Hematopoietic multipotent progenitor cell treated with erythropoietin and hydrocortisone succinate and interleukin-3 and kit ligand, for 15 days (in vitro differentiated cells): ENCODE measurements at regions not wholly inside any gene's neighbourhood (a gene's known extent, or its start where the extent isn't known, plus 50 kb on each side); places are given as distances from the start of the nearest gene placed in this dataset.

Experiments
- DNase-seq: peaks from one replicate; pipeline ENCODE4 v3.0.0-alpha.2; 2015; ENCODE audit warnings: low spot score

DNA sequence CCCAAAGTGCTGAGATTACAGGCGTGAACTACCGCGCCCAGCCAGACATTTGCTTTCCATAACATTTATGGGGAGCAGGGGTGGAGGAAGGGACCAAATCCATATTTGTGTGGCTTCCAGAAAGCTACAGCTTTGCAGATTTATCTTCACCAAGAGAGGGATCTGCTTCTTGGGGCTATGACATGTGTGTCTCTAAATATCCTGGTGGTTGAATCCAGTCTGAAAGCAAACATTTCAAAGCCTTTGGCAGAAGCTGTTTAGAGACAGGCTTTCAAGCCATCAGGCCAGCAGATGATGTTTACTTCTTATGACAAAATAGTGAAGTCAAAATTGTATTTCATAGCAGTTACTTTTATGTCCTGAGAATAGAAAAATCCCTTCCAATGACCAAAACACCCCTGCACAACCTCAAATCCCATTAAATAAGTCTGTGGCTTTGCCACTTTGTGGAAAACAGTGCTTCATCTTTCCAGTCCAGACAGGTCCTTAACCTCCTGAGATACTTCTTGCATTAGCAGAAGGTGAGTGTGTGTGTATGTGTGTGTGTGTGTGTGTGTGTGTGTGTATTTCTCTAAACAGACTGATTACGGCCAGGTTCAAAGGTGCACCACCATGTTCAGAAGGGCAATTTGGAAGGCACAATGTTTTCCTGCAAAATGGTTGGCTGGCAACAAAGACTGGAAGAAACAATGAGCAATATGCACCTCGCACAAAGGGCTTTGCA, 191.4 kb upstream of the LRIG1 start:
- DNase-seq, result no peak

DNA sequence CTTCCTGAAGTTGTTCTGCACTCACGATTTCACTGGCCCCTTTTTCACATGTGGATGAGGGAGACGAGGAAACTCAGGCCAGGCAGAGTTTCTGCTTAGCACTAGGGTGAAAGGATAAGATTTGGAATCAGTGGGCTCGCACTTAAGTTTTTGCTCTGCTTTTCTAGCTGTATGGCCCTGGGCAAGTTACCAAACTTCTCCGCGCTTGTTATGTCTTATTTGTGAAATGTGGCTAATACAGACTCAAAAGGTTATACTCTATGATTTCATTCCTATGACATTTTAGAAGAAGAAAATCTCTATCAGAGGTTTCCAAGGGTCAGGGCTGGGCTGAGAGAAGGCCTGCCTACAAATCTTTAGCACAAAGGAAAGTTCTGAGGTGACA, 191.9 kb upstream of the LRIG1 start:
- DNase-seq, result no peak

DNA sequence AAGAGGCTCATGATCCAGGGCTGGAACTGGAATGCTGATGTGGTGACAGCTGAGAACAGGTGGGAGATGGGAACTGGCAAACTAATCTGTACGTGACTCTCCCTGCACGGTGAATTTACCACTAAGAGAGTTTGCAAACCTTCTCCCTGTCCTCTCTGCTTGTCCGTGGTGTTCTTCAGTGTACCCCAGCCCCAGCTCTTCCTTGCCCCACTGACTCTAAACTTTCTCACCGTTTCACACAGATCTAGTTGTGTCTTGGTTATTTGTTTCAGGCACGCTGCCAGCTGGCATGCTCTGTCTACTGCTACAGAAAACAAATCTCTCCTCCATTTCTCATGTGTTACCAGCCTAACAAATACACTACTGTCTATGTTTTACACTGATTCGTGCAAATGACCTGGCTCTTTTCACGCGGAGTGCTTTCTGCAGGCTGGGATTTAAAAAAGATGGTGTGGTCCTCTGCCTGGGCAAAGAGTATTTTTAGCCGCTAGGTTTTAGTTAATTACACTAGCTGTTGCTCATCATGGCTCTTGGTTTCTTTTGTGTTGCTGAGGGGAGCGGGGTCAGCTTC, 192.7 kb upstream of the LRIG1 start:
- DNase-seq, result no peak

DNA sequence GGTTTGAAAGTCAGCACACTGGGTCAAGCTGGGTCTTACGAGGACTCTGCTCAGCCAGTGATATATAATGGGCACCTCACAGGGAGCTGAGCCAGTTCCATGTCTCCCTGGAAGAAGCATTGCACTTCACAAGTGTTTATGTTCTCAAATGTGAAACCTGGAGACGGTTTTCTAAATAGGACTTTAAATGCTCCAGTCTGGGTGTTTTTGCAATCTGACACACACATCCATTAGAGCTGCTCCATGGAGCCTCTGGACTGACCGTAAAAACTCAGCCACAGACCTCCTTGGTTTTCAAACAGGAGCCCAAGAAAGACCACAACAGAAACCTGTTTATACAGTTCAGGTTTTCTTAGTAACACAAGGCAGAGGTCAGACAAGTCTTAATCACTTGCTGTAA, 201.3 kb upstream of the LRIG1 start:
- no peak for DNase-seq

DNA sequence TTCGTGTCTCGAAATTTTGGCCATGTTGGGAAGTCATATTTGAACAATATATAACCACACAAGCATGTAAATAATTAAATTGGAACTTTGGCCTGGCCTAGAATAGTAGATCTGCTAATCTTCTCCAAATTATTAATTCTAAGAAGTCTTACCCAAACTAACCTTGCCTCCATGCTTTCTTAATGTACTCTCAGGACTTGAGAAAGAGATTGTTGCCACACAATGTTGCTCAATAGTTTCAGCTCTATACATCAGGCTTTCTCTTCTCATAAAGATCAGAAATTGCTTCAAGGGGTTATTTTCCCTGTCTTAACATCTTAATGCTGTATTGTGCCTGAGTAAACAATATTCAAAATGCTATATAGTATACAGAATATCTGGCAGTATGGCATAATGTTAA, 202.7 kb upstream of the LRIG1 start:
- no peak for DNase-seq

DNA sequence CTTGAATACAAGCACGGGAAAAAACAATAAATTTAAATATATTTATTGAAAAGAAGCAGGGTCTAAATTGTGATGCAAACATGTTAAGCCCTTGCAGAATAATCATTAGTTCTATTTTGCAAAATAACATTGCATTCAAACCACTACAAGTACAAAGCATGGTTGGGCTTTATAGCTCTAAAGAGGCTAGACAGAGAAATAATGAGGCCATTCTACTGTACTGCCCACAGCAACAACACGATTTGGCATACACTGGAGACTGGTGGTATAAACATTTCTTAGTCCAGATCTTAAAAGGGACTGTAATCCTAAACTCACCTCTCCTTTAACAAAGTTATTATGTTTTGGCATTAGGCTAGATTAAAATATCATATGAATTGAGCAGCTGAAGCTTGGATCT, 204.3 kb upstream of the LRIG1 start:
- no peak for DNase-seq

DNA sequence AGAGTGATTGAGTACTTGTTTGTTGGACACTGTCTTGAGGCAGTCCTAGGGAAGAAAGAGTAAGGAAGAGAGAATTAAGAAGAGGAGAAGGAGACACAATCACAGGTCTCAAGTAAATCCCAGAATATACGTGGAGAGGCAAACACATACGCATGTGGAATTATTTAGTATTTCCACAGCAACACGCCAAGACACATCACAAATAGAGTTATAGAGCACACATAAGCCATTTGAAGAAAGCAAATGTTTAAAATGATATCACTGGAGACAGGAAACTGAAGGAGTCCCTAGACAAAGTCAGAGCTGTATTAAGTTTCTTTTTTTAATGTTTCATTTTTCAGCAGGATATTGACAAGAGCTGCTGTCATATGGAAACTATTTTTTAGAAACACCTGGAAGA, 206.1 kb upstream of the LRIG1 start:
- DNase-seq, result no peak

DNA sequence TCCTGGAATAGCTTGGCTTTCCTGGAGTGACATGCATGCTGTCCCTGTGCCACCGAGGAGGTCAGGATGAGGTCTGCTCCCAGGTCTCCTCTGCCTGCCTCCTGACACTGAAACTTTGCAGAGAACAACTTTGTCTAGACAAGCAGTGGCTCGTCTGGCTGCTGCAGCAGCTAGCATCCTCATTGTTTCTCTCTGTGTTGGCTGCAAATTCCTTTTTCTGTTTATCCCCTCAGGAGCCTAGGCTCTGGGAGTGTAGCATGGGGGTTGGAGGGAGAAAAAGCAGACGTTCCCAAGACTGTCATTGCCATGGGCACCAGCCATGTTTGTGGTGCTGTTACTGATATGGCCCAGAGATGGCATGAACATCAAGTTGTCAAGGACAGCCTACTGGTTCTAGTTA, 208.7 kb upstream of the LRIG1 start:
- DNase-seq, result no peak

DNA sequence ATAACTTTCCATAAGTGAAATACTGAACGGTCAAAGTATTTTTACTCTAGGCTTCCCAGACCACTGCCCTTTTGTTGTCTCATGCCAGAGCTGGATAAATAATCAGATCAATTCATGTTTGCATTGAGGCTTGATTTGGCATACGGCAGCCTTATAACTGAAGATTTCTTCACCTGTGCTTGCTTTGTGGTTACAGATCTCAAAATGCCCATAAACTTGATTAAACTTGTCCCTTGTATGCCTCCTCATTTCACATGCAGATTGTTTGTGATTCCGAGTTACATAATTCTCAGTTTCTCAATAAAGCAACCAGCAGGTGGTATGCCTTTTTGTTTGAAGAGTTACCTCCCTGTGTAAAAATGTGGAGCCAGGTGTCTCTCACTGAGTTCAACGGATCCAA, 211.4 kb upstream of the LRIG1 start:
- DNase-seq, result no peak

DNA sequence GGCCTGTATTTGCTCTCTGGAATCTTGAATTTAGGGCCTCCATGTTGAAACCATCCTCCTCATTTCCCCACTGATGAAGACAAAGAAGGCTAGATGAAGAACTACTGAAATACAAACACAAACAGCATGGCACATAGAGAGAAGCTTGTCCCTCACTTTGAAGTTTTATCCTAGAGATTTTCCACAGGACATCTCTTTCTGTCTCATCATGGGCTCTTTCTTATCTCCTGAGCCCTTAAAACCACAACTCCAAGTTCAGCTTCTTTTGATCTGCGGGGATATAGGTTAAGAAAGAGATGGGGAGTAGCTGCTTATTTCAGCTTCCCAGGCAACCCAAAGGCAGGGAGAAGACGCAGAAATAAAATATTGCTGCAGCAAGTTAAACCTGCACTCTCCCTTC, 213.1 kb upstream of the LRIG1 start:
- DNase-seq, result no peak

DNA sequence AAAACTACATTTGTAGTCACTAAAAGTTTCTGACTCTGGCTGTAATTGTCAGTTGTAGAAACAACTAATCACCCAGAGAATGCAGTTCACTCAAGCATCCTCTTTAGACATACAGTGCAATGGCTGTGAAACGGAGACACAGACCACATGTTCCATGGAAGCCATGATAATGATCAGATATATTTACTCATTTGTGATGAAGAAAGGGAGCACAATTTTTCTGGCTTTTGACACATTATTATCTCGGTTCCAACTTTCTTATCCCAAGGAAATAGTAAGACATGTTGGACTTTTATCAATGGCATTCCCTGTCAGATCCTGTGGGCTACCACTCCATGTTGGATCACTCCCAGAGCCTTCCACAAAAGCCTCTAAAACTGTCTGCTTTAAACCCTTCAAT, 215.0 kb upstream of the LRIG1 start:
- no peak for DNase-seq

DNA sequence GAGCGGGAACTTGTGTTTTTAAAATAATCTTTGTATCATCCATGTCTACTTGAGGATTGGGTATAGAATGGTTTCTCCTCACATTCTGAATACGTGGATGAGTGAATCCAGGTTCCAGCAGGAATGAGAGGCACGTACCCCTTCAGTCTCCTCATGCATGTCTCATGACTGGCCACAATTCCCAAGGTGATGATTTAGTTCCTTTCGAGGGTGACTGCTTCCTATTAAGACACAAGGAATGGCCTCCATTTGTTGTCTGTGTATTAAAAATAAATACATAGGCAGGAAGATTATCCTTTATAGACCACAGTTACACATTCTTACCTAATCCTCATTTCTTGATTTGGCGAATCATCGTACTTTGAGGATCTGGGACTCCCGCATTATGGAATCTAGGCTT, 217.0 kb upstream of the LRIG1 start:
- DNase-seq, result no peak

DNA sequence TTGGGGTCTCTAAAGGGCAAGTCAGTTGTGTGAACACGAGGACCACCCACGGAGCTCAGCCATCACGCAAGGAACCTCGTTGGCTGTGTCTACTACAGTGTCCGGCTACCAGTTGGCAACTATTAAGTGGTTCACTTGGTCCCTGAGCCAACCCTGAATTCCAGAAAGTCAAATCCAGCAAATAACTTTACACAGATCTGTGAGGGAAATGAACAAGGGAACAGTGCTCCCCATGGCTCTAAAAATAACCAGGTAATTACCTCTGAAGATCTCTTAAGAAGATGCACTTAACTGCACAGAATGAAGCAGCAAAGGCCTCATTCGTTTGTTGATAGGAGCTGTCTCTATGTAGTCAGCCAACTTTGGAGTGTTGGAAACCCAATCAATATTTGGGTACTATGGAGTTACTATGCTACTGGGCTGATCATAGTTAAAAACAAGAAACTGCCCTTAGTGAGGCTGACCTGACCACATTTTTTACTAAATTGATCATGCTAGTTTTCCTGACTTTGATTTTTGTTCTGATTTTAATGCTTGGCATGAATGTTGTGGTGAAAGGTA, 219.1 kb upstream of the LRIG1 start:
- DNase-seq, result no peak

DNA sequence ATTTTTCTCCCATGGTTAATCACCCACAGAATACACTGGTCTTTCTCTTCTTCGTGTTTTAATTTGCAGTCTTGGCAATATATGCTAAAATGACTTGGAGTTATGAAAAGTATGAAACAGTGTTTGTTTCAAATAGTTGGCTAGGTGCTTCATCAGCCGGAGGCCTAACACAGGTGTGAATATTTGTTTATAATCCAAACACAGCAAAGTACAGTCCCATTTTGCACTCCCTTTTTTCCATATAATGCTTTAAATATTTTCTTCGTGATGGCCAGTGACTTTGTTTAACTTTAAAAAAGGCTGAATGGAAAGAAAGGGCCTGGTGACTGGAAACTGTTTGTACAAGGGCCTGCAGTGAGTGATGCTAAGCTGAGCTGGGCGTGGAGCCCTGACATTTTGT, 219.7 kb upstream of the LRIG1 start:
- DNase-seq, result no peak

DNA sequence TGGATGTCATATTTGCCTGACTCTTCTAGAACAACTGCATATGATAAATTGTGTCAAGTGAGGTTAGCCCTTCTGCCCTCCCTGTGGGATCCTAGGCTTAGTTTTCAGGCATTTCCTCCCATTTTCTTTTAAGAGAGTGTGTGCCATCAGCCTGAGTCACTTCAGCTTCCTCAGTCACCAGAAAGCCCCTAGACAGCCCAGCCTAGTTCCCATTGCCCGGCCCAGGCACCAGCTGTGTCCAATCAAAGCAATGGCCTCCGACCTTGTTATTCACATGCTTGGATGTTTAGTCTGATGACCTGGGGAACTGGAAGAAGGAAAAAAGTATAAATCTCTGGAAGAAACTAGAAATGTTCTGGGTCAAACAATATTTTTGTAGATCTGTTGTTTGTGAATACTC, 221.9 kb upstream of the LRIG1 start:
- no peak for DNase-seq

DNA sequence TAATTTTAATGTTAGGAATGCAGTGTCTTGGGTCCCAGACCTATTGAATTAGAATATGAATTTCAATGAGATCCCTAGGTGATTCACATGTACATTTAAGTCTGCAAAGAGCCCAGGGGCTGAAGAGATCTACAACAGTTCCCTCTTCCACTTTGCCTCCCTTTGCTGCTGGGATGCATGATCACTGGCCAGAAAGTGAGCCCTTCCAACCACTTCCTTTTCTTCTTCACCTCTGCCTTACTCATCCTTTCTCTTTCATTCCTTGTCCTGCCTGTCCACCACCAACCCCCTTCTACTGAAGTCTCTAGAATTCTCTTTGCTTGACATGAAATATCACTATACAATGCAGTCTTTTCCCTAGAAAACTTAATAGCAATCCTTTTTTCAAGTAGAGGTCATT, 222.4 kb upstream of the LRIG1 start:
- DNase-seq, result no peak

DNA sequence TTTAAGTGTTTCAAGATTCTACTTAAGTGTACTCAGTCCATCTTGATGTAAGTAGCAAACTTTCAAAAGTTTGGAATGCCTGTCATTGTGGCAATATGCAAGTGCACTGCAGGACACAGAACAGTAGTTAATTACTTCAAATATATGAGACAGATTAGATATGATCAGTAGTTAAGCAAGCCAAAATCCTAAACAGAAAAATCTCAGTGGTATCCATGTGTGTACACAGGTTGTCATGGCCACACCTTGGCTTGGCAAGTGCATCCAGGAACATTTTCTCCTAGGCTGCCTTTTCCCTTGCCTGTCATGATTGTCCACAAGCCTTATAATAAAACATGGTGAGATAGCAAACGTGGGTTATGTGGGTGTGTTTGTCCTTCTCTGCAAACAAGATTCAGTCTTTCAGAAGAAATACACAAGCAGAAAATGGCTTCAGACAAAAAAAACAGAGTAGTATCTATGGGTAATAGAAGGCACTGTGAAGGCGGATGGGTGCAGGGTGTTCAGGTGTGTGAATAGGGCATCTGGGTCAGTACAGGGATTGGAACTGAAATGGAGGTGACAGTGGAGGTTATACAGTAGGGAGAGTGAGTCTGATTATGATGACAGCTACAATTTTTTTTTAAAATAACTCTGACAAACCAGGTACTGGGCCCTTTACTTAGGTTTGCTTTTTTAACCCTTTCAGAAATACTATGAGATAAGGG, 229.0 kb upstream of the LRIG1 start:
- DNase-seq, result no peak

DNA sequence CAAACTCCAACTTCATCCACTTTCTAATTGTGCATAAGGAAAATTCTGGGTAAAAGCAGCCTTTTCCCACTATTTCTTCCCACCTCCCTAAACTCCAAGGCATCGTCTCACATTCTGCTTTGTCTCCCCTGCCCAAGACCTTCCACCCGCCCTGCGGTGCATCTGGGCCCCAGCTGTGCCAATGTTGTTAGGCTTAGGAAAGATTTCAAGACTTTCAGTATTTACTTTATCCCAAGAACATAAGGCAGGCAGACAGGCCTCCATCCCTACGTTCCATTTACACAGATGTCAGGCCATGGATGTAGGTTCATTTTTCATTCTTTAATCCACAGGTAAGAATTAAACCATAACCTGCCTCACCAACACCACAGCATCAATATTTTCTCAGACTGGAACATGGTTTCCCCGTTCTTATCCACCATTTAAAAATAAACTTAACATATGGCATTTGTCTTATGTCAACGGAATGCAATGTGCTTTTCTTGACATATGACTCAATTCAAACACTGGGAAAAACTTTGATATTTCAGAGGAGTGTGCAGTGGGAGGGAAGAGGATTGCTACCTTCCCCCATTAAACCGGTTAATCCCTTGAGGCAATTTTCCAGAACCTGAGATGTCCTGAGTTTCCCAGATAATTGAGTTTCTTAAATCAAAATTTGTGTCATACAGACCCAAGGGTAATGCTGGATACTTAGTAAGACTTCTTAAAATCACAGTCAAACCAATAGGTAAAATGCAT, 238.0 kb upstream of the LRIG1 start:
- no peak for DNase-seq

DNA sequence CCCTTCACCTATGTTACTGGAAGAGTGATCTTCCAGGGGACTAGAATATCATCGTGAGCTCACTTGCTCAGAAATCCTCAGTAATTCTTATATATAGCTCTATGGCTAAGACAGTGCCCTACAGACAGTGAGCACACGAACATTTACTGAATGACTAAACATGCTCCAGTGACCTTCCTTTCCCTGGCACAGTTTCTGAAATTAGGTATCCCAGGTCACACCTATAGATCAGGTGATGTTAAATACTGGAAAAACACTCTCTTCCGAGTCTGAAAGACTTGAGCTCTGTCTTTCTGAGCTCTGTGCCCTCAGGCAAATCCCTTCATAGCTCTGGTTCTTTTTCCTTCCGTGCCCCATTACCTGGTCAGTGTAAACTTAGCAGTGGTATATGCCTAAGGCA, 239.4 kb upstream of the LRIG1 start:
- DNase-seq, result no peak

DNA sequence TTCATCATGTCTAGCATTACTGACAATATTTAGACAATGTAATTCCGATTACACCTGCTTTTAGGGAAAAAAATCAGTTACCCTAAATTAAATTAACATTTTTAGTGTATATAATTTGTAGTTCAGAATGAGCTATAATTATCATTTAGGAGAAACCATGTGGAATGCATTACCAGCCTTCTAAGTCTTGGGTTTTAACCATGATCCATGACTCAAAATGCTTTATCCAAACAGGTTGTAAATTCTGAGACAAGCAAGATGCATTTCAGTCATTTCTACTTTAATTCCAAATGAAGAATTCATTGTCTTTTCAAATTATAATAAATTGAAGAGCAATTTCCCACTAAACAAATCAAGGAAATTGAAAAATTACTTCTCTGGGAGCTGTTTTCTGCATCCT, 243.7 kb upstream of the LRIG1 start:
- no peak for DNase-seq

DNA sequence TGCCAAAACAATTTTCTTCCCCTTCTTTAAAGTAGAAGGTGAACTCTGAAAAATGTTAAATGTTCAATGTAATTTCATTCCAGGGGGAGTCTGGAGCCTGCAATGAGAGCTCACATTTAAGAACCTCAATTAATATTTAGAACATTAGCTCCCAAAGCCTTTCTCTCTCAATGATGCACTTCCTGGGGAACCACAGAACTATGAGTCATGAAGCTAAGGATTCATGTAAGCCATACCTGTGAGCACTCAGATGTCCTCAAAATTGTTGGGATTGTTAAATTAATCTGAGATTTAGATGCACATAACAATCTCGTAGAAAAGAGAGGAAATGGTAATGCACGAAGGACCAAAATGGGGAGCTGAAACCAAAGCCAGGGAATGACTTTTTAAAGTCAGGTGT, 244.2 kb upstream of the LRIG1 start:
- no peak for DNase-seq

DNA sequence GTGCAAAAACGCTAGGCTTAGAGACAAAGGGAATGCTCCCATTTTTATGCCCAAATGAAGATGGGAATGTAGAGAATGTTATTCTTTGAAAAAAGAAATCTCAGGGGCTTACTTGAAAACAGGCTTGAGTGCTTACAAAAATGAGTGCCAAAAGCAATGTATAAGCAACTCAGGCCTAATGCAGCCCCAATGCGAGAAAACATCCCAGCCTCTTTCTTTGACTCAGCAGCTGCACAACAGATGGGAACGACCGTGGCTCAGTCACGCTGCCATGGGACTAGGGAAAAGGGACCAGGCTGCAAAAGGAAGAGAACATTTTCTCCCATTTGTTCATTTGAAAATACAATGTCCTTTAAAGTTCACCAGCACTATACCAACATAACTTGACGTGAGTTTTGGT, 246.4 kb upstream of the LRIG1 start:
- no peak for DNase-seq

DNA sequence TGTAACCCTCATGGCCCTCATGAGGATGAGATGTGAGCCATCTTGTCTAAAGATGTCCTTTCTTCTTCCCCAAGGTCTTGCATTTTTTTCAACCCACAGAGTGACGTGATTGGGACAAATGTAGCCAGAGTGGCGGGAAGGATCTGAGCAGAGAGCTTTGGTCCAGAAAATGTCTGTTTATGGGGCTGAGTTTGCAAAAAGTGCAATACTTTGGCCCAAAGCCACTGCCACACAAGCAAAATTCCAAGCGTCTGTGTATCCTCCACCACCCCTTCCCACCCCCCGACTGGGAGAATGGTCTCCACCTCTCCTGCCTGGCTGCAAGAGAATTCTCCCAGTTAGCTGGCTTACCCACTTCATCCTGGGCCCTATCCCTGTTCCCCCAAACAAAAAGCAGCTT, 246.9 kb upstream of the LRIG1 start:
- DNase-seq, result no peak
